Neural cell (in vitro differentiated cells): ENCODE measurements at regions not wholly inside any gene's neighbourhood (a gene's known extent, or its start where the extent isn't known, plus 50 kb on each side); places are given as distances from the start of the nearest gene placed in this dataset.

Source experiments
- H2AFZ ChIP-seq: fragments of 200-600, 300-800 bp; sonication (generic), shearing (Covaris generic); 2 replicates; pipeline ENCODE4 v1.6.0; 2014; ENCODE audit warnings: low read depth, mild to moderate bottlenecking, antibody characterized with exemption, low read length, moderate library complexity
- H3F3A ChIP-seq: fragments of 200-600 bp; shearing (Covaris generic); 2 replicates; pipeline ENCODE4 v1.6.1; 2016; ENCODE audit warnings: mild to moderate bottlenecking, moderate library complexity, mixed read lengths, antibody characterized with exemption, low read length; ENCODE audit not compliant: insufficient read depth, poor library complexity, severe bottlenecking
- H3K27ac ChIP-seq: fragments of 200-600, 300-800 bp; sonication (generic), shearing (Covaris generic); 2 replicates; pipeline ENCODE4 v1.5.1; 2014; ENCODE audit warnings: mild to moderate bottlenecking, low read length, moderate library complexity
- H3K27me3 ChIP-seq: fragments of 300-800, 200-600 bp; sonication (generic), shearing (Covaris generic); 2 replicates; pipeline ENCODE4 v1.6.0; 2014; ENCODE audit warnings: mild to moderate bottlenecking, low read depth, low read length, moderate library complexity; ENCODE audit not compliant: insufficient read depth
- H3K36me3 ChIP-seq: fragments of 300-800, 200-600 bp; sonication (generic), shearing (Covaris generic); 2 replicates; pipeline ENCODE4 v1.5.1; 2014; ENCODE audit warnings: mild to moderate bottlenecking, antibody characterized with exemption, low read length, moderate library complexity; ENCODE audit not compliant: insufficient read depth
- H3K4me2 ChIP-seq: fragments of 300-800, 200-600 bp; sonication (generic), shearing (Covaris generic); 2 replicates; pipeline ENCODE4 v1.6.0; 2014; ENCODE audit warnings: mild to moderate bottlenecking, low read length
- H3K4me3 ChIP-seq: fragments of 300-800, 200-600 bp; sonication (generic), shearing (Covaris generic); 2 replicates; pipeline ENCODE4 v1.5.1; 2014; ENCODE audit warnings: mild to moderate bottlenecking, low read length, moderate library complexity
- H3K79me2 ChIP-seq: fragments of 200-600 bp; shearing (Covaris generic); replicated peaks from 2 replicates; pipeline ENCODE4 v1.6.0; 2014; ENCODE audit warnings: mild to moderate bottlenecking, low read length, moderate library complexity; ENCODE audit not compliant: insufficient read depth
- H3K9ac ChIP-seq: fragments of 300-800, 200-600 bp; sonication (generic), shearing (Covaris generic); 2 replicates; pipeline ENCODE4 v1.6.1; 2016; ENCODE audit warnings: mild to moderate bottlenecking, low read length, mixed read lengths
- H3K9me2 ChIP-seq: fragments of 200-600 bp; shearing (Covaris generic); 2 replicates; pipeline ENCODE4 v1.6.1; 2016; ENCODE audit warnings: mild to moderate bottlenecking, low read length, mixed read lengths; ENCODE audit not compliant: insufficient read depth
- H3K9me3 ChIP-seq: fragments of 200-600, 300-800 bp; sonication (generic), shearing (Covaris generic); 2 replicates; pipeline ENCODE4 v1.6.1; 2016; ENCODE audit warnings: mild to moderate bottlenecking, mixed run types, low read length, moderate library complexity, mixed read lengths
- H4K20me1 ChIP-seq: fragments of 200-600 bp; shearing (Covaris generic); 2 replicates; pipeline ENCODE4 v1.6.1; 2016; ENCODE audit warnings: mild to moderate bottlenecking, mixed run types; ENCODE audit not compliant: insufficient read depth
- EP300 ChIP-seq: fragments of 450-650 bp; conservative IDR thresholded peaks from 2 replicates; pipeline ENCODE4 v1.6.1; 2014; ENCODE audit warnings: antibody characterized with exemption, mild to moderate bottlenecking, moderate library complexity; ENCODE audit not compliant: poor library complexity, severe bottlenecking
- EZH2 ChIP-seq: fragments of 200-600, 300-800 bp; shearing (Covaris generic), sonication (generic); IDR thresholded peaks from 2 replicates; pipeline ENCODE4 v1.6.1; 2014; ENCODE audit warnings: antibody characterized with exemption, low read length, borderline replicate concordance, mild to moderate bottlenecking; ENCODE audit not compliant: insufficient read depth, poor library complexity, severe bottlenecking
- MXI1 ChIP-seq: fragments of 450-650 bp; conservative IDR thresholded peaks from 2 replicates; pipeline ENCODE4 v1.6.1; 2014; ENCODE audit warnings: antibody characterized with exemption, mild to moderate bottlenecking; ENCODE audit not compliant: poor library complexity, severe bottlenecking
- POLR2AphosphoS5 ChIP-seq: IDR thresholded peaks from 2 replicates; pipeline ENCODE4 v1.6.1; 2012
- RAD21 ChIP-seq: fragments of 450-650 bp; conservative IDR thresholded peaks from 2 replicates; pipeline ENCODE4 v1.6.1; 2014; ENCODE audit warnings: antibody characterized with exemption, mild to moderate bottlenecking, moderate library complexity
- SMC3 ChIP-seq: fragments of 450-650 bp; conservative IDR thresholded peaks from 2 replicates; pipeline ENCODE4 v1.6.1; 2014; ENCODE audit warnings: antibody characterized with exemption, mild to moderate bottlenecking, moderate library complexity; ENCODE audit not compliant: poor library complexity
- TAF1 ChIP-seq: IDR thresholded peaks from 2 replicates; pipeline ENCODE4 v1.6.1; 2012; ENCODE audit warnings: low read depth
- TF ChIP-seq, protein P1 (sequence below): IDR thresholded peaks from 2 replicates; pipeline ENCODE4 v1.6.1; 2012; ENCODE audit warnings: borderline replicate concordance
- TF ChIP-seq, protein P2 (sequence below): fragments of 450-650 bp; IDR thresholded peaks from 2 replicates; pipeline ENCODE4 v1.5.1; 2014; ENCODE audit warnings: antibody characterized with exemption, mild to moderate bottlenecking, moderate library complexity; ENCODE audit not compliant: poor library complexity, severe bottlenecking

GRCh38 chr12:107912421-107913004 lies 138.0 kb downstream of the ASCL4 start:
- H2AFZ ChIP-seq: no peak overlapping the region
- no peak overlapping the region for H3K4me3 ChIP-seq
- no peaks in the 10 kb centered on the region for H4K20me1 ChIP-seq
- H3K36me3 ChIP-seq: no peaks in the 10 kb centered on the region
- TF ChIP-seq SMC3: no peak
- TF ChIP-seq, protein P1, sequence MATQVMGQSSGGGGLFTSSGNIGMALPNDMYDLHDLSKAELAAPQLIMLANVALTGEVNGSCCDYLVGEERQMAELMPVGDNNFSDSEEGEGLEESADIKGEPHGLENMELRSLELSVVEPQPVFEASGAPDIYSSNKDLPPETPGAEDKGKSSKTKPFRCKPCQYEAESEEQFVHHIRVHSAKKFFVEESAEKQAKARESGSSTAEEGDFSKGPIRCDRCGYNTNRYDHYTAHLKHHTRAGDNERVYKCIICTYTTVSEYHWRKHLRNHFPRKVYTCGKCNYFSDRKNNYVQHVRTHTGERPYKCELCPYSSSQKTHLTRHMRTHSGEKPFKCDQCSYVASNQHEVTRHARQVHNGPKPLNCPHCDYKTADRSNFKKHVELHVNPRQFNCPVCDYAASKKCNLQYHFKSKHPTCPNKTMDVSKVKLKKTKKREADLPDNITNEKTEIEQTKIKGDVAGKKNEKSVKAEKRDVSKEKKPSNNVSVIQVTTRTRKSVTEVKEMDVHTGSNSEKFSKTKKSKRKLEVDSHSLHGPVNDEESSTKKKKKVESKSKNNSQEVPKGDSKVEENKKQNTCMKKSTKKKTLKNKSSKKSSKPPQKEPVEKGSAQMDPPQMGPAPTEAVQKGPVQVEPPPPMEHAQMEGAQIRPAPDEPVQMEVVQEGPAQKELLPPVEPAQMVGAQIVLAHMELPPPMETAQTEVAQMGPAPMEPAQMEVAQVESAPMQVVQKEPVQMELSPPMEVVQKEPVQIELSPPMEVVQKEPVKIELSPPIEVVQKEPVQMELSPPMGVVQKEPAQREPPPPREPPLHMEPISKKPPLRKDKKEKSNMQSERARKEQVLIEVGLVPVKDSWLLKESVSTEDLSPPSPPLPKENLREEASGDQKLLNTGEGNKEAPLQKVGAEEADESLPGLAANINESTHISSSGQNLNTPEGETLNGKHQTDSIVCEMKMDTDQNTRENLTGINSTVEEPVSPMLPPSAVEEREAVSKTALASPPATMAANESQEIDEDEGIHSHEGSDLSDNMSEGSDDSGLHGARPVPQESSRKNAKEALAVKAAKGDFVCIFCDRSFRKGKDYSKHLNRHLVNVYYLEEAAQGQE: no peak
- no peak for TF ChIP-seq MXI1
- no peak for TF ChIP-seq POLR2AphosphoS5
- TF ChIP-seq, protein P2, sequence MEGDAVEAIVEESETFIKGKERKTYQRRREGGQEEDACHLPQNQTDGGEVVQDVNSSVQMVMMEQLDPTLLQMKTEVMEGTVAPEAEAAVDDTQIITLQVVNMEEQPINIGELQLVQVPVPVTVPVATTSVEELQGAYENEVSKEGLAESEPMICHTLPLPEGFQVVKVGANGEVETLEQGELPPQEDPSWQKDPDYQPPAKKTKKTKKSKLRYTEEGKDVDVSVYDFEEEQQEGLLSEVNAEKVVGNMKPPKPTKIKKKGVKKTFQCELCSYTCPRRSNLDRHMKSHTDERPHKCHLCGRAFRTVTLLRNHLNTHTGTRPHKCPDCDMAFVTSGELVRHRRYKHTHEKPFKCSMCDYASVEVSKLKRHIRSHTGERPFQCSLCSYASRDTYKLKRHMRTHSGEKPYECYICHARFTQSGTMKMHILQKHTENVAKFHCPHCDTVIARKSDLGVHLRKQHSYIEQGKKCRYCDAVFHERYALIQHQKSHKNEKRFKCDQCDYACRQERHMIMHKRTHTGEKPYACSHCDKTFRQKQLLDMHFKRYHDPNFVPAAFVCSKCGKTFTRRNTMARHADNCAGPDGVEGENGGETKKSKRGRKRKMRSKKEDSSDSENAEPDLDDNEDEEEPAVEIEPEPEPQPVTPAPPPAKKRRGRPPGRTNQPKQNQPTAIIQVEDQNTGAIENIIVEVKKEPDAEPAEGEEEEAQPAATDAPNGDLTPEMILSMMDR: no peak
- no peak for TF ChIP-seq RAD21
- TF ChIP-seq TAF1: no peak
- no peak for TF ChIP-seq EP300
- no peak for TF ChIP-seq EZH2
- H3K9ac ChIP-seq: no peak overlapping the region
- H3K27me3 ChIP-seq: peaks cover 15% of the 10 kb centered on the region
- H3K27ac ChIP-seq: no peak overlapping the region
- H3K4me2 ChIP-seq: no peak overlapping the region
- no peaks in the 10 kb centered on the region for H3F3A ChIP-seq
- H3K79me2 ChIP-seq: no peaks in the 10 kb centered on the region
- H3K9me3 ChIP-seq: no peaks in the 10 kb centered on the region
- no peaks in the 10 kb centered on the region for H3K9me2 ChIP-seq

- H3K27ac ChIP-seq: no peak overlapping the region
- no peak overlapping the region for H3K4me3 ChIP-seq
- H3K27me3 ChIP-seq: peaks cover 7% of the 10 kb centered on the region
Measured at GRCh38 chr12:107914460-107914977, 140.0 kb downstream of the ASCL4 start.

More at GRCh38 chr12:107914460-107914977, 140.0 kb downstream of the ASCL4 start:
- Histone ChIP-seq H2AFZ (no peak overlapping the region), H3K4me2 (no peak overlapping the region), H3F3A (no peaks in the 10 kb centered on the region), H3K9ac (no peak overlapping the region), H3K36me3 (no peaks in the 10 kb centered on the region), H3K9me2 (no peaks in the 10 kb centered on the region), H4K20me1 (no peaks in the 10 kb centered on the region), H3K79me2 (no peaks in the 10 kb centered on the region), H3K9me3 (no peaks in the 10 kb centered on the region)
- TF ChIP-seq POLR2AphosphoS5 (no peak), MXI1 (no peak), SMC3 (no peak), EZH2 (no peak)
- TF ChIP-seq, protein P1: no peak
